Stimulated activated CD4-positive, alpha-beta T cell treated with anti-CD3 and anti-CD28 coated beads, Interleukin-12 subunit alpha, Interleukin-12 subunit beta, amount 100 ng/mL, for 48 hours (primary cell): ENCODE measurements at regions not wholly inside any gene's neighbourhood (a gene's known extent, or its start where the extent isn't known, plus 50 kb on each side); places are given as distances from the start of the nearest gene placed in this dataset.

Experiments used
- DNase-seq, 3 donors: peaks; one replicate each; pipeline ENCODE4 v3.0.0-alpha.2; 2020; ENCODE audit warnings: low read depth in 2 of 3, low spot score in 1 of 3

GRCh38 chr15:46618984-46619383 lies 984.2 kb downstream of the SQOR start:
- no peak for DNase-seq

GRCh38 chr15:46620392-46621013 lies 985.7 kb downstream of the SQOR start:
- DNase-seq, result no peak

DNA sequence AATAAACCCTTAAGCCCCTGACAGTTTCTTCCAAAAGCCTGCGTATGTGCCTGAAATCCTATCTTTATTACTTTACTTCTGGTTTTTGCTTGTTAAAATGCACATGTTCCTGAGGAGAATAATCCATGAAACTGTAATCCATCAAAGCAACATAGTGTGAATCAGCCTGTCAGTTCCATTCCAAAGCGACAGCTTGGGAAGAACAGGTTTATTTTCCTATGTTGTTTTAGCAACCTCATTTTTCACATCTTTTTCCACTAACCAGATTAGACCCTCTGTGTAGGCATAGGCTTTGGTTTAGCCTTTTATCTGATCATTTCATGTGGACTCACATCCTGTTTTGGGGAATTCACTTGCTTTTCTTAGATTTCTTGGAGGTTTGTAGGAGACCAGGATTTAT lies 988.0 kb downstream of the SQOR start:
- DNase-seq, result no peak

GRCh38 chr15:46636206-46636605 lies 1001.4 kb downstream of the SQOR start:
- no peak for DNase-seq

DNA sequence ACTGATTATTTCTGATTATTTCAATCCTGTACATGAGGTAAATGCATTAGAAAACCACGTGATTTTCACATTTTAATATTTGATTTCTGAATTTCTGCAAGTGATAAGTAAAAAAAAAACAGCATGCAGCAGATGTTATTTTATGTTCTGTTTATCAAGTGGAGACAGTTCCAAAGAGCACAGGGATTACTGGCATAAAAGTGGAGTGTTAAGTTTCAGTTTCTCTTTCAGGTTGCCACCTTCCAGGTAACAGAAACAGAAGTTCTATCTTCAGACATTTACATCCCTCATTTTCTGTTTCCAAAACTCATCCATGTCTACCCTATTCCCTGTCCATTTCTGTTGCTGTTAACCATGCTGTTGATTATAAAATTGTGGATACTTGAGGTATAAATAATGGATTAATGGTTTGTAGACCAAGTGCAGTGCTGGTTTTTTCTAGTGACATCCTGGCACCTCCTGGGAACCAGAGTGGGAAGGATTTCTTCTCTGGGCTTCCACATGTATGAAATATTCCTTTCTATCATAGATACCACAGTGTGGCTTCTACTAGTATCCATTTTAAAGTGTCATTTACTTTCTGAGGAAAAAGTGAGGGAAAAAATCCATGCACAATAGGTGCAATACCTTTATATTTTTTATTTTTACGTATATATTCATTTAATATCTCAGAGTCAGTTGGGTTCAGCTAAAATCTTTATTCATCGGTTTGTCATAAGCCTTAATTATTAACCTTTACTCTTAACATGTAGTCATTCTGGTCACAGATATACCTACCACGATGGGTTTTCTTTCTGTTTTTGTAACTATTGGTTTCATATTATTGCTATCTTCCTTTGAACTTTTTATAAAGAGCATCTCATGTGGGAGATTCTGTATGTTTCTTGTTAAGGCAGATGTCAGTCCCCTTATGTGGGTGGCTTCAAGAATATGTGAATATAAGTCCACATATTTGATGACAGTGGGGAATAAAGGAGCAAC lies 1010.0 kb downstream of the SQOR start:
- no peak for DNase-seq

DNA sequence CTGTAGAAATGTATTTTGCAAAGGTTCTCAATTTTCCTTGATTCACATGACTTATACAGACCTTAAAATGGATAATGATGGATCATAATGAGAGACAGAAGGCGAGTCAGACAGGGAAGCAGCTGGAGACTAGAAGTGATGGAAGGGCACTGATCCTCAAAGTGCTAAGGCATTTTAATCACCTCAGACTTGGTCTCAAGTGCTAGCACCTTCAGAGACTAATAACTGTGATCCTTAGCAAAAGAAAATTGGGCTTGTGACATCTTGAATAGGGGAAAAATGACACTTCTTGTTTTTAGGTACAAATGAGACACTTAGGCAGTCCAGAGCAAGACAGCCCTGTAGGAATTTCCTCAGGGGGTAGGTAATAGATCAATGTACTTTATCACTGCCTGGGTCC lies 1011.7 kb downstream of the SQOR start:
- no peak for DNase-seq

- DNase-seq, result no peak
These were observed 1012.2 kb downstream of the SQOR start for GRCh38 chr15:46647046-46647445.

DNA sequence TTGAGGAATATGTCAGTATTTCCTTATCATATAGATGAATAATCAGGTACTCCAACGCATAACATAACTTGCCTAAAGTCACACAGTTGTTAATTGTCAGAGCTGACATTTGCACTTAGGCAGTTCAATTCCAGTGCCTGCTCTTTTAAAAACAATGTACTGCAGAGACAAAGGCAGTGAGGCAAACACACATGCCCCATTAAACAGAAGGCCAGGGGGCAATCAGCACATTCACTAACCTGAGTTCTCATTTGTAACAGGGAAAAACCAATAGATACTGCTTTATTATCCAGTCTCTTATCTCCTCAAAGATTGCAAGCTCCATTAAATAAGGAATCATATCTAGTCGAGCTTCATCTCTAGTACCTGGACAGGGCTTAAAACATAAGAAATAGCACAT lies 1017.4 kb downstream of the SQOR start:
- no peak for DNase-seq

- DNase-seq, result no peak
These were observed 1020.2 kb downstream of the SQOR start for GRCh38 chr15:46654993-46655392.

GRCh38 chr15:46660096-46660842 lies 1025.4 kb downstream of the SQOR start:
- DNase-seq, result no peak

- DNase-seq, result no peak
These were observed 1035.4 kb downstream of the SQOR start for GRCh38 chr15:46670258-46670657.

DNA sequence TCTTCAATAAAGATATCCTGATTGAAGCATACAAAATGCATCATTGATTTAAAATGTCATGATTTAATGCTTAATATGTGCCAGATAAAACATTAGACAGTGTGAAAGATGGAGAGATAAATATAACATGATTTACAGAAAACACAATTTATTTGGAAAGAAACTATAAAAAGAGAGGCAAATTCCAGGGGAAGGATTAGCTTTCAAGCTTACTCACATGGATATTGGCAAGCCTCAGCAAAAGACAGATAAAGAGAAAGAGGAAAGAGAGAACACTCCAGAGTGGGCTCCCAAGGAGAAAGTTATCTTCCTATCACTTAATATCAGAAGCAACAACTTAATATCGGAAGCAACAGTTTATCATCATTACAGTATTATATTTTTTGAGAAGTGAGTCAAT lies 1036.5 kb downstream of the SQOR start:
- no peak for DNase-seq

- no peak for DNase-seq
These were observed 1037.2 kb downstream of the SQOR start for GRCh38 chr15:46672041-46672440.

DNA sequence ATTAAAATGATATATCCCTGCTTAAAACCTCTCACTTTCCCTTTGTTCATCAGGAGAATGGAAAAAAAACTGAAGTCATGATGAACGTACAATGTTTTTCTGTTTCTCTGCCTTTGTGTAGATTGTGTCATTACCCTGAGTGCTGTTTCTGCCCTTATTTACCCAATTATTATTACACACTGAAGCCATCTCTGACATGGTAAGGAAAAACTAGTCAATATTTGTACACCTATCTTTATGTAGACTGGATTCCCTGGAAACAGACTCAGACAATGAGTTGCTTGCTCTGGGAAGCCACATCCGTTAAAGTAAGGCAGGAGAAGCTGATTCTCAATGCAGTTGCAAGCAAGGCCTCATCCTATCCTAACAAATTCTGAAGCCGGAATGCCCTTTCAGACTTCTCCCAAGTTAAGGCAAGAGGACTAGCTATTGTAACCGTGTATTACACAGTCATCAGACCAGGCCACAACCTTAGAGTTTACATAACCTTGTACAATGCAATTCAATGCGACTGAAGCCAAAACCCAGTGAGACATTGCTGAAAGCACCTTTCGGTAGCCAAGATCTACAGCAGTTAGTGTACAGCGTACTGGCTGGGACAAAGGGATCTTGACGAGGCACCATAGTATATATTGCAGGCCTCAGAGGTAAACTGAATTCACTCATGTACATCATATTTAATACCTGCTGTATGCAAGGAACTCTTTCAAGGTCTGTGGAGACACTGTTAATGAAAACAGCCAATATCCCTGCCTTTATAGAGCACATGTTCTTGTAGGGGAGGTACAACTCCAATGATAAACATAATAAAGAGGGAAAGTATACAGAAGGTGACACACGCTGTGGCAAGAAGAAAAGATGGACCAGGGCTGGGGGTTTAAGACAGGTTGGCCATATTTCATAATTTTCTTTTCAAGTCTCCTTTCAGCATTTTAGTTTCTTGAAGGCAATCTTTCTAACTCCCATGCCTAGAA lies 1040.8 kb upstream of the SEMA6D start:
- DNase-seq, result no peak

- DNase-seq, result no peak
These were observed 1039.8 kb upstream of the SEMA6D start for GRCh38 chr15:46677491-46677890.

GRCh38 chr15:46681901-46682300 lies 1035.4 kb upstream of the SEMA6D start:
- DNase-seq, result no peak

- DNase-seq, result no peak
These were observed 1034.1 kb upstream of the SEMA6D start for GRCh38 chr15:46682969-46683791.

- no peak for DNase-seq
These were observed 1032.2 kb upstream of the SEMA6D start for GRCh38 chr15:46685096-46685495.

DNA sequence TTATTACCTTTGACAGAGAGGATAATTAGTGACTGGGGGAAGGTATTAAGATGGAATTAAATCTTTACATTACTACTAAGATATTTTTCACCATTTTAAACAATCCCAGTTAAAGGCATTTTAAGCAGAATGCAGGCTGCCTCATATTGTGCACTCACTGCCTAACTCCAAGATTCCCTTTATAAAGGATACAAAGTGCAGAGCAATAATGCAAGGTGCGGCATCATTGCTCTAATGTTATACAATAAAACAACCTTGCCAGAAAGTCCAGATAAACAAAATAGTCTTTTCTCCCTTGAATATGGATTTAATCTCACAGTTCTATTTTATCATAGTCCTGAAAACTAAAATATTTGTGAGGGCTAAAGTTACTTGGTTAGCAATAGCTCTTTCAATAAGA lies 1031.6 kb upstream of the SEMA6D start:
- no peak for DNase-seq

DNA sequence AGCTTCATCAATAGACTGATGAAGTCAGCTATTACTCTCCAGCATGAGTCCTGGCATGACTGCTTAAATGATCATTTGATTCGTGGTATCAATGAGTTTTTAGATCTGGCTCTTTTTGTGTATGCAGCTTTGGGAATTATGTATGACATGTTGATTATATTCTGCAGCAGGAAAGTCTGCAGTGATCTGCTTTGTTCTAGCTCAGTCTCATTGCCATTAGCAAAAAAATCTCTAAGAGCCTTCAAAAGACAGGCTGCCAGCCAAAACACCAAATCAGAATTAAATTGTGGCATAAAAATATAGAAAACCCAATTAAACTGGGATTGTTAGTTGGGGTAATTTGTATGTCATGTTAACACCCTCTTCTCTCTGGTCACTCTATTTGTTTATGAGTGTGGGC lies 1021.0 kb upstream of the SEMA6D start:
- DNase-seq, result no peak
